Central memory CD8-positive, alpha-beta T cell (primary cell): ENCODE measurements at regions not wholly inside any gene's neighbourhood (a gene's known extent, or its start where the extent isn't known, plus 50 kb on each side); places are given as distances from the start of the nearest gene placed in this dataset.

Experiments used
- ATAC-seq: fragments of 150-1000 bp; cut with Tn5 transposase; replicated peaks from 2 replicates; pipeline ENCODE4 v1.10.0; 2022; ENCODE audit warnings: mild to moderate bottlenecking, moderate FRiP score, moderate number of reproducible peaks; ENCODE audit not compliant: poor library complexity, severe bottlenecking; ENCODE audit errors: extremely low read depth
- DNase-seq, 2 donors: peaks; one replicate each; pipeline ENCODE4 v3.0.0; 2021; ENCODE audit warnings: low spot score in 2 of 2
- H3K27ac Mint-ChIP-seq: one replicate; pipeline ENCODE4 v1.8.0; 2022; ENCODE audit warnings: low read depth, mild to moderate bottlenecking, moderate library complexity, mixed read lengths
- H3K27me3 Mint-ChIP-seq: one replicate; pipeline ENCODE4 v1.8.0; 2022; ENCODE audit warnings: mixed read lengths
- H3K36me3 Mint-ChIP-seq: one replicate; pipeline ENCODE4 v1.8.0; 2022; ENCODE audit warnings: mild to moderate bottlenecking, moderate library complexity, mixed read lengths; ENCODE audit not compliant: insufficient read depth
- H3K4me1 Mint-ChIP-seq: one replicate; pipeline ENCODE4 v1.8.0; 2022; ENCODE audit warnings: mixed read lengths
- H3K4me3 Mint-ChIP-seq: one replicate; pipeline ENCODE4 v1.8.0; 2022; ENCODE audit warnings: mild to moderate bottlenecking, moderate library complexity, mixed read lengths
- H3K9me3 Mint-ChIP-seq: one replicate; pipeline ENCODE4 v1.8.0; 2022; ENCODE audit warnings: mixed read lengths

- DNase-seq (no peak), ATAC-seq (no peak)
- no peaks in the 10 kb centered on the region for H3K36me3 Mint-ChIP-seq
- no peaks in the 10 kb centered on the region for H3K4me1 Mint-ChIP-seq
- H3K4me3 Mint-ChIP-seq, result no peak overlapping the region
- no peak overlapping the region for H3K27ac Mint-ChIP-seq
- H3K27me3 Mint-ChIP-seq, result no peaks in the 10 kb centered on the region
- H3K9me3 Mint-ChIP-seq, result peaks cover 10% of the 10 kb centered on the region
Observed at GRCh38 chr7:10284001-10284400, 689.7 kb upstream of the PHF14 start.

- peaks cover 18% of the 10 kb centered on the region for H3K9me3 Mint-ChIP-seq
- no peak for DNase-seq
- H3K4me3 Mint-ChIP-seq, result no peak overlapping the region
- H3K27ac Mint-ChIP-seq, result no peak overlapping the region
- no peak for ATAC-seq
- no peaks in the 10 kb centered on the region for H3K4me1 Mint-ChIP-seq
- H3K36me3 Mint-ChIP-seq, result no peaks in the 10 kb centered on the region
- H3K27me3 Mint-ChIP-seq, result no peaks in the 10 kb centered on the region
Observed at GRCh38 chr7:10299384-10299783, 674.3 kb upstream of the PHF14 start.

- Mint-ChIP-seq H3K9me3 (peaks cover 12% of the 10 kb centered on the region), H3K4me3 (no peak overlapping the region), H3K4me1 (no peaks in the 10 kb centered on the region), H3K27me3 (no peaks in the 10 kb centered on the region), H3K27ac (no peak overlapping the region), H3K36me3 (no peaks in the 10 kb centered on the region)
- DNase-seq (no peak), ATAC-seq (no peak)
Observed at GRCh38 chr7:10300577-10300976, 673.1 kb upstream of the PHF14 start.

GRCh38 chr7:10308276-10308675 is 665.4 kb upstream of the PHF14 start:
- DNase-seq (no peak), ATAC-seq (no peak)
- Mint-ChIP-seq H3K27me3 (no peaks in the 10 kb centered on the region), H3K9me3 (no peaks in the 10 kb centered on the region), H3K27ac (no peak overlapping the region), H3K36me3 (no peaks in the 10 kb centered on the region), H3K4me3 (no peak overlapping the region), H3K4me1 (no peaks in the 10 kb centered on the region)

GRCh38 chr7:10312942-10313341 is 660.7 kb upstream of the PHF14 start:
- no peak for ATAC-seq
- DNase-seq, result no peak
- Mint-ChIP-seq H3K4me1 (no peaks in the 10 kb centered on the region), H3K27me3 (no peaks in the 10 kb centered on the region), H3K4me3 (no peak overlapping the region), H3K36me3 (no peaks in the 10 kb centered on the region), H3K9me3 (peaks cover 9% of the 10 kb centered on the region), H3K27ac (no peak overlapping the region)

- no peak for ATAC-seq
- Mint-ChIP-seq H3K9me3 (peaks cover 10% of the 10 kb centered on the region), H3K36me3 (no peaks in the 10 kb centered on the region), H3K4me1 (no peaks in the 10 kb centered on the region), H3K27me3 (no peaks in the 10 kb centered on the region), H3K4me3 (no peak overlapping the region), H3K27ac (no peak overlapping the region)
- DNase-seq, result no peak
Observed at GRCh38 chr7:10315881-10316280, 657.8 kb upstream of the PHF14 start.

- Mint-ChIP-seq H3K9me3 (peaks cover 15% of the 10 kb centered on the region), H3K27ac (no peak overlapping the region), H3K4me3 (no peak overlapping the region), H3K36me3 (no peaks in the 10 kb centered on the region), H3K4me1 (no peaks in the 10 kb centered on the region), H3K27me3 (no peaks in the 10 kb centered on the region)
- no peak for ATAC-seq
- DNase-seq, result no peak
Observed at GRCh38 chr7:10316488-10316887, 657.2 kb upstream of the PHF14 start.

GRCh38 chr7:10325395-10325794 is 648.3 kb upstream of the PHF14 start:
- Mint-ChIP-seq H3K9me3 (peaks cover 12% of the 10 kb centered on the region), H3K36me3 (no peaks in the 10 kb centered on the region), H3K27ac (no peak overlapping the region), H3K4me3 (no peak overlapping the region), H3K4me1 (no peaks in the 10 kb centered on the region), H3K27me3 (no peaks in the 10 kb centered on the region)
- no peak for ATAC-seq
- DNase-seq, result no peak

- Mint-ChIP-seq H3K4me1 (no peaks in the 10 kb centered on the region), H3K4me3 (no peak overlapping the region), H3K36me3 (no peaks in the 10 kb centered on the region), H3K27me3 (no peaks in the 10 kb centered on the region), H3K27ac (no peak overlapping the region), H3K9me3 (peaks cover 6% of the 10 kb centered on the region)
- no peak for DNase-seq
- ATAC-seq, result no peak
Observed at GRCh38 chr7:10343108-10343507, 630.6 kb upstream of the PHF14 start.

GRCh38 chr7:10346032-10346431 is 627.6 kb upstream of the PHF14 start:
- DNase-seq (no peak), ATAC-seq (no peak)
- Mint-ChIP-seq H3K4me3 (no peak overlapping the region), H3K4me1 (no peaks in the 10 kb centered on the region), H3K36me3 (no peaks in the 10 kb centered on the region), H3K9me3 (no peaks in the 10 kb centered on the region), H3K27ac (no peak overlapping the region), H3K27me3 (no peaks in the 10 kb centered on the region)

GRCh38 chr7:10355816-10356215 is 617.9 kb upstream of the PHF14 start:
- DNase-seq, result no peak
- H3K36me3 Mint-ChIP-seq, result no peaks in the 10 kb centered on the region

GRCh38 chr7:10360050-10360449 is 613.6 kb upstream of the PHF14 start:
- DNase-seq, result no peak
- H3K27me3 Mint-ChIP-seq, result no peaks in the 10 kb centered on the region
- no peaks in the 10 kb centered on the region for H3K4me1 Mint-ChIP-seq
- H3K36me3 Mint-ChIP-seq, result no peaks in the 10 kb centered on the region
- no peak for ATAC-seq
- peaks cover 19% of the 10 kb centered on the region for H3K9me3 Mint-ChIP-seq
- H3K27ac Mint-ChIP-seq, result no peak overlapping the region
- no peak overlapping the region for H3K4me3 Mint-ChIP-seq

More at GRCh38 chr7:10355816-10356215, 617.9 kb upstream of the PHF14 start:
- ATAC-seq, result no peak
- H3K4me3 Mint-ChIP-seq, result no peak overlapping the region
- no peak overlapping the region for H3K27ac Mint-ChIP-seq
- peaks cover 25% of the 10 kb centered on the region for H3K9me3 Mint-ChIP-seq
- no peaks in the 10 kb centered on the region for H3K4me1 Mint-ChIP-seq
- no peaks in the 10 kb centered on the region for H3K27me3 Mint-ChIP-seq

GRCh38 chr7:10401793-10402192 is 571.9 kb upstream of the PHF14 start:
- Mint-ChIP-seq H3K27ac (no peak overlapping the region), H3K9me3 (peaks cover 25% of the 10 kb centered on the region), H3K4me3 (no peak overlapping the region), H3K36me3 (no peaks in the 10 kb centered on the region), H3K4me1 (no peaks in the 10 kb centered on the region), H3K27me3 (no peaks in the 10 kb centered on the region)
- ATAC-seq (no peak), DNase-seq (no peak)

- H3K36me3 Mint-ChIP-seq, result no peaks in the 10 kb centered on the region
- H3K4me1 Mint-ChIP-seq, result no peaks in the 10 kb centered on the region
- H3K27me3 Mint-ChIP-seq, result no peaks in the 10 kb centered on the region
- ATAC-seq, result no peak
- H3K9me3 Mint-ChIP-seq, result no peaks in the 10 kb centered on the region
- H3K27ac Mint-ChIP-seq, result no peak overlapping the region
- no peak for DNase-seq
- no peak overlapping the region for H3K4me3 Mint-ChIP-seq
Observed at GRCh38 chr7:10412422-10413019, 561.2 kb upstream of the PHF14 start.
